GM18868 (cell line): ENCODE measurements at regions not wholly inside any gene's neighbourhood (a gene's known extent, or its start where the extent isn't known, plus 50 kb on each side); places are given as distances from the start of the nearest gene placed in this dataset.

Experiments used
- ATAC-seq: cut with Tn5 transposase; IDR thresholded peaks from one replicate; pipeline ENCODE4 v1.9.1; 2021; ENCODE audit warnings: mild to moderate bottlenecking, moderate library complexity; ENCODE audit not compliant: unreplicated experiment

- no peak for ATAC-seq
Observed at GRCh38 chr4:23207059-23207458, 514.3 kb downstream of the GBA3 start.

- no peak for ATAC-seq
Observed at GRCh38 chr4:23202712-23203247, 510.0 kb downstream of the GBA3 start.

- no peak for ATAC-seq
Observed at GRCh38 chr4:23194751-23195150, 502.0 kb downstream of the GBA3 start.

- no peak for ATAC-seq
Observed at GRCh38 chr4:23174179-23174578, 481.4 kb downstream of the GBA3 start.

GRCh38 chr4:23171976-23172375 lies 479.2 kb downstream of the GBA3 start:
- no peak for ATAC-seq

- ATAC-seq, result no peak
Observed at GRCh38 chr4:23169608-23170311, 477.0 kb downstream of the GBA3 start.

- ATAC-seq, result no peak
Observed at GRCh38 chr4:23166919-23167318, 474.2 kb downstream of the GBA3 start.

GRCh38 chr4:23166407-23166806 lies 473.7 kb downstream of the GBA3 start:
- no peak for ATAC-seq

- no peak for ATAC-seq
Observed at GRCh38 chr4:23165669-23166068, 472.9 kb downstream of the GBA3 start.

GRCh38 chr4:23163647-23164436 lies 471.1 kb downstream of the GBA3 start:
- no peak for ATAC-seq

GRCh38 chr4:23162275-23162674 lies 469.5 kb downstream of the GBA3 start:
- ATAC-seq, result no peak

- no peak for ATAC-seq
Observed at GRCh38 chr4:23161787-23162186, 469.1 kb downstream of the GBA3 start.

GRCh38 chr4:23153076-23153475 lies 460.3 kb downstream of the GBA3 start:
- ATAC-seq, result no peak

- no peak for ATAC-seq
Observed at GRCh38 chr4:23149815-23150214, 457.1 kb downstream of the GBA3 start.

- ATAC-seq, result no peak
Observed at GRCh38 chr4:23144707-23145106, 452.0 kb downstream of the GBA3 start.

GRCh38 chr4:23135792-23136645 lies 443.3 kb downstream of the GBA3 start:
- peak; percentile 84 for ATAC-seq

GRCh38 chr4:23134331-23134730 lies 441.6 kb downstream of the GBA3 start:
- no peak for ATAC-seq

GRCh38 chr4:23130845-23131244 lies 438.1 kb downstream of the GBA3 start:
- ATAC-seq, result no peak

GRCh38 chr4:23125118-23125517 lies 432.4 kb downstream of the GBA3 start:
- no peak for ATAC-seq

GRCh38 chr4:23122666-23123400 lies 430.1 kb downstream of the GBA3 start:
- no peak for ATAC-seq

GRCh38 chr4:23120374-23120773 lies 427.6 kb downstream of the GBA3 start:
- no peak for ATAC-seq
